GM23338 (cell line): ENCODE measurements at regions not wholly inside any gene's neighbourhood (a gene's known extent, or its start where the extent isn't known, plus 50 kb on each side); places are given as distances from the start of the nearest gene placed in this dataset.

ENCODE experiments used
- ATAC-seq: fragments of 200-7000 bp; cut with Tn5 transposase; 3 replicates; pipeline ENCODE4 v1.9.1; 2020
- DNase-seq: peaks from one replicate; pipeline ENCODE4 v3.0.0-alpha.2; 2015; ENCODE audit warnings: low spot score
- H2AFZ ChIP-seq: fragments of 200-600 bp; sonication (generic); 2 replicates; pipeline ENCODE4 v1.8.0; 2016; ENCODE audit warnings: antibody characterized with exemption, mild to moderate bottlenecking, moderate library complexity
- H3F3A ChIP-seq: fragments of 200-600 bp; sonication (generic); replicated peaks from 2 replicates; pipeline ENCODE4 v1.8.0; 2017; ENCODE audit warnings: antibody characterized with exemption, mixed run types, low read depth
- H3K27ac ChIP-seq: fragments of 200-600 bp; sonication (generic); 2 replicates; pipeline ENCODE4 v1.6.1; 2016; ENCODE audit warnings: low read depth
- H3K27me3 ChIP-seq: fragments of 200-600 bp; sonication (generic); 2 replicates; pipeline ENCODE4 v1.8.0; 2016; ENCODE audit warnings: mild to moderate bottlenecking, mixed run types, moderate library complexity; ENCODE audit not compliant: insufficient read depth
- H3K36me3 ChIP-seq: fragments of 200-600 bp; sonication (generic); 2 replicates; pipeline ENCODE4 v1.8.0; 2016; ENCODE audit warnings: mild to moderate bottlenecking; ENCODE audit not compliant: insufficient read depth
- H3K4me1 ChIP-seq: fragments of 200-600 bp; sonication (generic); 2 replicates; pipeline ENCODE4 v1.8.0; 2016; ENCODE audit warnings: mild to moderate bottlenecking, moderate library complexity; ENCODE audit not compliant: insufficient read depth
- H3K4me2 ChIP-seq: fragments of 200-600 bp; sonication (generic); 2 replicates; pipeline ENCODE4 v1.7.1; 2017; ENCODE audit warnings: mixed run types
- H3K4me3 ChIP-seq: fragments of 200-600 bp; sonication (generic); 2 replicates; pipeline ENCODE4 v1.6.1; 2016; ENCODE audit warnings: mixed run types
- H3K79me2 ChIP-seq: fragments of 200-600 bp; sonication (generic); replicated peaks from 2 replicates; pipeline ENCODE4 v1.8.0; 2017; ENCODE audit warnings: mild to moderate bottlenecking; ENCODE audit not compliant: insufficient read depth
- H3K9me2 ChIP-seq: fragments of 200-600 bp; sonication (generic); 2 replicates; pipeline ENCODE4 v1.8.0; 2017; ENCODE audit not compliant: insufficient read depth
- H4K20me1 ChIP-seq: fragments of 200-600 bp; sonication (generic); replicated peaks from 2 replicates; pipeline ENCODE4 v1.8.0; 2017; ENCODE audit warnings: mild to moderate bottlenecking; ENCODE audit not compliant: insufficient read depth
- H3K27ac Mint-ChIP-seq: 2 replicates; pipeline ENCODE4 v1.8.0; 2020; ENCODE audit warnings: inconsistent platforms, mild to moderate bottlenecking, moderate library complexity, mixed read lengths
- H3K27me3 Mint-ChIP-seq: 3 replicates; pipeline ENCODE4 v1.8.0; 2022; ENCODE audit warnings: low read depth, mild to moderate bottlenecking, moderate library complexity, mixed read lengths, inconsistent platforms; ENCODE audit not compliant: insufficient read depth, poor library complexity
- H3K36me3 Mint-ChIP-seq: 3 replicates; pipeline ENCODE4 v1.8.0; 2021; ENCODE audit warnings: low read depth, mild to moderate bottlenecking, inconsistent platforms, moderate library complexity, mixed read lengths
- H3K4me1 Mint-ChIP-seq: 3 replicates; pipeline ENCODE4 v1.8.0; 2020; ENCODE audit warnings: mild to moderate bottlenecking, inconsistent platforms, mixed read lengths
- H3K4me3 Mint-ChIP-seq: 3 replicates; pipeline ENCODE4 v1.8.0; 2021; ENCODE audit warnings: moderate library complexity, mild to moderate bottlenecking, inconsistent platforms, mixed read lengths
- H3K9me3 Mint-ChIP-seq: 3 replicates; pipeline ENCODE4 v1.8.0; 2020; ENCODE audit warnings: moderate library complexity, mild to moderate bottlenecking, inconsistent platforms, mixed read lengths
- CREB1 ChIP-seq: fragments of 250-450 bp; sonication (Bioruptor Pico); IDR thresholded peaks from 2 replicates; pipeline ENCODE4 v1.5.0; 2020; ENCODE audit warnings: low read depth, mild to moderate bottlenecking, moderate library complexity
- CTCF ChIP-seq, 2 experiments: fragments of 200-600 bp in 1 of 2; sonication (generic) in 1 of 2; conservative IDR thresholded peaks; 2 replicates each; pipeline versions ENCODE4 v1.5.1 to v1.6.1; 2016 to 2017; ENCODE audit warnings: antibody characterized with exemption in 2 of 2, low read depth in 2 of 2, mild to moderate bottlenecking in 2 of 2, moderate library complexity in 1 of 2
- EZH2 ChIP-seq: fragments of 200-600 bp; sonication (generic); IDR thresholded peaks from one replicate; pipeline ENCODE4 v1.8.0; 2017; ENCODE audit warnings: antibody characterized with exemption, mild to moderate bottlenecking, low read depth; ENCODE audit not compliant: unreplicated experiment
- EZH2phosphoT487 ChIP-seq: fragments of 200-600 bp; sonication (generic); IDR thresholded peaks from one replicate; pipeline ENCODE4 v1.8.1; 2018; ENCODE audit warnings: antibody characterized with exemption; ENCODE audit not compliant: unreplicated experiment
- JUNB ChIP-seq: IDR thresholded peaks from one replicate; pipeline ENCODE4 v1.6.1; 2016; ENCODE audit warnings: antibody characterized with exemption; ENCODE audit not compliant: unreplicated experiment
- NANOG ChIP-seq: IDR thresholded peaks from 2 replicates; pipeline ENCODE4 v1.6.1; 2016; ENCODE audit warnings: antibody characterized with exemption, borderline replicate concordance
- POLR2AphosphoS5 ChIP-seq: IDR thresholded peaks from 2 replicates; pipeline ENCODE4 v1.6.1; 2016; ENCODE audit warnings: antibody characterized with exemption, low read depth
- REST ChIP-seq: IDR thresholded peaks from one replicate; pipeline ENCODE4 v1.6.1; 2018; ENCODE audit warnings: antibody characterized with exemption; ENCODE audit not compliant: unreplicated experiment
- STAT1 ChIP-seq: IDR thresholded peaks from one replicate; pipeline ENCODE4 v1.6.1; 2016; ENCODE audit warnings: antibody characterized with exemption; ENCODE audit not compliant: unreplicated experiment
- ZNF114 ChIP-seq: fragments of 250-450 bp; sonication (Bioruptor Pico); IDR thresholded peaks from 2 replicates; pipeline ENCODE4 v1.5.0; 2020; ENCODE audit warnings: mild to moderate bottlenecking, moderate library complexity
- ZNF331 ChIP-seq: fragments of 250-450 bp; sonication (Bioruptor Pico); IDR thresholded peaks from 2 replicates; pipeline ENCODE4 v1.5.0; 2020; ENCODE audit warnings: low read depth, mild to moderate bottlenecking, moderate library complexity
- ZNF462 ChIP-seq: fragments of 250-450 bp; sonication (Bioruptor Pico); IDR thresholded peaks from 2 replicates; pipeline ENCODE4 v1.5.0; 2020; ENCODE audit warnings: mild to moderate bottlenecking, moderate library complexity
- TF ChIP-seq, protein P1 (sequence below): IDR thresholded peaks from 2 replicates; pipeline ENCODE4 v1.6.1; 2016; ENCODE audit warnings: antibody characterized with exemption

DNA sequence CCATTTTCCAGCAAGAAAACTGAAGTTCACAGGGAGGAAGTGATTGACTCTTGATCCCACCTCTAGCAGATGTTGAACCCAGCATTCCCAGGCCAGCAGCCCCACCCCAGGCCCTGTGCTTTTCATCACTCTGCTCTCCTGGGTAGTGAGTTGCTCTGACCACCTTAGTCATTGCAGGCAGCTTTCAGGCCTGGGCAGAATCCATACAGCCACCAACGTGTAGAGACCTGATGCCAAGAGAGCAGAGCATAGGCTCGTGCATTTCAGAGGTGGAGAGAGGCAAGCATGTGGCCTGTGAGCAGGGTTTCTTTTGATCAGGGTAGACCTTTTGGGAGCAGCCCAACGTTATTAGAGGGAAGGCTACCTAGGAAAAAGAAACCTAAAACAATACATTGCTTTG is 334.6 kb downstream of the PTEN start:
- no peak overlapping the region for H3K27ac ChIP-seq
- no peaks in the 10 kb centered on the region for H3K4me1 ChIP-seq
- no peaks in the 10 kb centered on the region for H3K27me3 ChIP-seq
- Mint-ChIP-seq H3K4me1 (peaks cover 8% of the 10 kb centered on the region; the same call in 2 of the 3 replicates), H3K4me3 (no peak overlapping the region), H3K36me3 (no peaks in the 10 kb centered on the region), H3K27ac (no peak overlapping the region), H3K27me3 (no peaks in the 10 kb centered on the region), H3K9me3 (no peaks in the 10 kb centered on the region)
- no peak overlapping the region for H2AFZ ChIP-seq
- no peak overlapping the region for H3K4me3 ChIP-seq
- ATAC-seq = no peak
- H3K79me2 ChIP-seq = no peaks in the 10 kb centered on the region
- no peaks in the 10 kb centered on the region for H3F3A ChIP-seq
- no peak overlapping the region for H3K4me2 ChIP-seq
- no peaks in the 10 kb centered on the region for H4K20me1 ChIP-seq
- DNase-seq = no peak
- TF ChIP-seq POLR2AphosphoS5 (no peak), STAT1 (no peak), JUNB (no peak), NANOG (no peak), CTCF (conservative IDR thresholded peaks at IDR 0.05; ENCODE audit: low read depth in 2 of 2) (no peak), EZH2 (no peak), REST (no peak), ZNF331 (CRISPR knock-in tag) (no peak), ZNF114 (CRISPR knock-in tag) (no peak), CREB1 (no peak), EZH2phosphoT487 (no peak), ZNF462 (no peak)
- TF ChIP-seq, protein P1, sequence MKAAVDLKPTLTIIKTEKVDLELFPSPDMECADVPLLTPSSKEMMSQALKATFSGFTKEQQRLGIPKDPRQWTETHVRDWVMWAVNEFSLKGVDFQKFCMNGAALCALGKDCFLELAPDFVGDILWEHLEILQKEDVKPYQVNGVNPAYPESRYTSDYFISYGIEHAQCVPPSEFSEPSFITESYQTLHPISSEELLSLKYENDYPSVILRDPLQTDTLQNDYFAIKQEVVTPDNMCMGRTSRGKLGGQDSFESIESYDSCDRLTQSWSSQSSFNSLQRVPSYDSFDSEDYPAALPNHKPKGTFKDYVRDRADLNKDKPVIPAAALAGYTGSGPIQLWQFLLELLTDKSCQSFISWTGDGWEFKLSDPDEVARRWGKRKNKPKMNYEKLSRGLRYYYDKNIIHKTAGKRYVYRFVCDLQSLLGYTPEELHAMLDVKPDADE = no peak
- H3K36me3 ChIP-seq = no peaks in the 10 kb centered on the region
- H3K9me2 ChIP-seq = peaks cover 26% of the 10 kb centered on the region
